HUES48 (cell line): ENCODE measurements at regions not wholly inside any gene's neighbourhood (a gene's known extent, or its start where the extent isn't known, plus 50 kb on each side); places are given as distances from the start of the nearest gene placed in this dataset.

Source experiments
- H3K27ac ChIP-seq: one replicate; pipeline ENCODE4 v1.7.0; 2013; ENCODE audit warnings: low read depth, low read length, inconsistent platforms
- H3K27me3 ChIP-seq: 2 replicates; pipeline ENCODE4 v1.6.1; 2013; ENCODE audit warnings: mild to moderate bottlenecking, low read length; ENCODE audit not compliant: control insufficient read depth, insufficient read depth
- H3K36me3 ChIP-seq: 2 replicates; pipeline ENCODE4 v1.6.1; 2013; ENCODE audit warnings: low read length; ENCODE audit not compliant: control insufficient read depth, insufficient read depth
- H3K4me1 ChIP-seq: 2 replicates; pipeline ENCODE4 v1.6.1; 2013; ENCODE audit warnings: mild to moderate bottlenecking, low read length; ENCODE audit not compliant: control insufficient read depth, insufficient read depth
- H3K4me3 ChIP-seq: 2 replicates; pipeline ENCODE4 v1.5.1; 2013; ENCODE audit warnings: mild to moderate bottlenecking, low read depth, low read length
- H3K9ac ChIP-seq: 2 replicates; pipeline ENCODE4 v1.6.1; 2013; ENCODE audit warnings: mild to moderate bottlenecking, low read depth, low read length, moderate library complexity
- H3K9me3 ChIP-seq: 2 replicates; pipeline ENCODE4 v1.6.1; 2013; ENCODE audit warnings: low read length; ENCODE audit not compliant: control insufficient read depth, insufficient read depth

GRCh38 chr14:49467091-49467490 lies 119.1 kb downstream of the RPS29 start:
- Histone ChIP-seq H3K9me3 (no peaks in the 10 kb centered on the region), H3K9ac (no peak overlapping the region), H3K4me1 (peaks cover 15% of the 10 kb centered on the region), H3K27me3 (no peaks in the 10 kb centered on the region), H3K4me3 (no peak overlapping the region), H3K27ac (no peak overlapping the region), H3K36me3 (no peaks in the 10 kb centered on the region)

- Histone ChIP-seq H3K27ac (no peak overlapping the region), H3K9ac (no peak overlapping the region), H3K4me1 (peaks cover 15% of the 10 kb centered on the region), H3K9me3 (no peaks in the 10 kb centered on the region), H3K4me3 (no peak overlapping the region), H3K36me3 (no peaks in the 10 kb centered on the region), H3K27me3 (no peaks in the 10 kb centered on the region)
Measured at GRCh38 chr14:49464885-49465284, 121.3 kb downstream of the RPS29 start.

- no peak overlapping the region for H3K4me3 ChIP-seq
- H3K9ac ChIP-seq: no peak overlapping the region
- H3K36me3 ChIP-seq: no peaks in the 10 kb centered on the region
- no peaks in the 10 kb centered on the region for H3K27me3 ChIP-seq
- peaks cover 8% of the 10 kb centered on the region for H3K4me1 ChIP-seq
- H3K9me3 ChIP-seq: no peaks in the 10 kb centered on the region
- no peak overlapping the region for H3K27ac ChIP-seq
Measured at GRCh38 chr14:49463146-49463545, 123.0 kb downstream of the RPS29 start.

DNA sequence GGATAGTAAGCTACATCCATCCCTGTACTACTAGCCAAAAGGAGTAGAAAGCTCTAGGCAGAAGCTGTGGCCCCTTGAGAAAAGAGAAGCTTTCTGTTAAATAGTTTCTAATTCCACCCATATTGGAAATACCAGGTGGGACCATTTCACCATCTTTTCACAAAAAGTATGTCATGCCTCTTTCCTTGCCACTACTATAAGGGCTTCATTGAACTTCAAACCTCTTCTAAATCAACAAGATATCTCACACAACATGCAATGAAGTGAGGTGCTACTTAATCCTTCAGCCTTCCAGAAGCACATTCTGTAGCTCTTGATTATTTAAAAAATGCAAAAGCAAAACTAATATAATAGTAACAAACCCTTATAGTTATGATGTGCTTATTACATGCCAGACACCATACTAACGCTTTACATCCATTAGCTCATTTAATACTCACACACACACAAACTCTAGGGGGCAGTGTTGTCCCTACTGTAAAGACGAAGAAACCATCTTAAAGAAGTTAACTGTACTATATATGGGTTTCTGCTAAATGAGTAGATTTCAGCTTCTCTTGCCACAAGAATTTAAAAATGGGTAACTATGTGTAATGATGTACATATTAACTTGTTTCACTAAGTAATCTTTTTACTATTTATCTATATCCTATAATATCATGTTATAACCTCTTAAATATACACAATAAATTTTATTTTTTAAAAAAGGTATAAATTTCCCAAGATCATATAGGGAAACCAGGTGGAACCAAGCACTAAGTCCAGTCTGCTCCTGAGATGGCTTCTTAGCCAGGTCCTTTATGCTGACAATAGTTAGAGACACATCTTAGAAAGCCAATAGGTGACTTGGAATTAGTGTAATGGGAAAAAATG lies 124.4 kb downstream of the RPS29 start:
- H3K27ac ChIP-seq: no peak overlapping the region
- peaks cover 8% of the 10 kb centered on the region for H3K4me1 ChIP-seq
- no peaks in the 10 kb centered on the region for H3K36me3 ChIP-seq
- H3K27me3 ChIP-seq: no peaks in the 10 kb centered on the region
- H3K4me3 ChIP-seq: no peak overlapping the region
- no peaks in the 10 kb centered on the region for H3K9me3 ChIP-seq
- H3K9ac ChIP-seq: no peak overlapping the region

- Histone ChIP-seq H3K4me3 (no peak overlapping the region), H3K27ac (no peak overlapping the region), H3K36me3 (no peaks in the 10 kb centered on the region), H3K9ac (no peak overlapping the region), H3K27me3 (no peaks in the 10 kb centered on the region), H3K9me3 (no peaks in the 10 kb centered on the region), H3K4me1 (peaks cover 8% of the 10 kb centered on the region)
Measured at GRCh38 chr14:49460662-49461061, 125.5 kb downstream of the RPS29 start.

- H3K36me3 ChIP-seq: no peaks in the 10 kb centered on the region
Measured at GRCh38 chr14:49456589-49456988, 129.6 kb downstream of the RPS29 start.

DNA sequence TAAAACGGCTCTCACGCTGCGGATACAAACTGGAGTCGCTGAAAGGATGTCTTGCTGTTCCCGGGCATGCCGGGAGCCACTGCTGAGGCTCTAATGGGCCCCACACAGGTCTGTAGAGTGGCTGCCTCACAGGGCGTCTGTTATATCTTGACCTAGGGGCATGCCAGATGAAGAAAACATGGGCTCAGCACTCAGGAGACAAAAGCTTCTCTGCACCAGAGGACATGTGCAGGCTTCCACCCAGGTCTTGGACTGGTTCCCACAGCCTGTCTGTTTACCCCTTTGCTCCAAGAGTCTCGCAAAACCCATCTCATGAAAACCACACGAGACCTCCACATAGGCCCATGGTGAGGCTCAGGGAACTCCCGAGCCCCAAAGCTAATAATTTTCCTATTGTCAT lies 134.2 kb downstream of the RPS29 start:
- Histone ChIP-seq H3K9me3 (no peaks in the 10 kb centered on the region), H3K27ac (no peak overlapping the region), H3K36me3 (no peaks in the 10 kb centered on the region), H3K4me1 (peaks cover 11% of the 10 kb centered on the region), H3K9ac (no peak overlapping the region), H3K27me3 (no peaks in the 10 kb centered on the region), H3K4me3 (no peak overlapping the region)

More at GRCh38 chr14:49456589-49456988, 129.6 kb downstream of the RPS29 start:
- Histone ChIP-seq H3K9ac (no peak overlapping the region), H3K27ac (no peak overlapping the region), H3K4me1 (no peaks in the 10 kb centered on the region), H3K4me3 (no peak overlapping the region), H3K9me3 (no peaks in the 10 kb centered on the region), H3K27me3 (no peaks in the 10 kb centered on the region)

DNA sequence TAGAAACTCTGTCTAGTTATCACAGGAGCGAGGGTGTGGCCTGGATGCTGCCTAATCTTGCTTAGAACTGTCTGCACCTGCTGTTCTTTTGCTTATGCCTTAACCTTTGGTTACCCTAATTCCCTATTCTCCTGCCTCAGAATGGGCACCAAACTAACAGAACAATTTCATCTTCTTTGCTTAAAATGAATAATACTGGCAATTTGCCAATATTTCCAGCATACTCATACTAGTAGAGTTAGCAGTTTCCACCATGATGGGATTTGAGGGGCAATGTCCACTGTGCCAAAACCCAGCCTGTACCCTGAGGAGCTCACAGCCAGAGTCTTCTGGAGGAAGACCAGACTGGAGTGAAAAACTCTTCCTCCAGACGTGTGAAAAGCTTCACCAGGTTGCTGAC lies 136.4 kb downstream of the RPS29 start:
- Histone ChIP-seq H3K27me3 (no peaks in the 10 kb centered on the region), H3K36me3 (no peaks in the 10 kb centered on the region), H3K9me3 (no peaks in the 10 kb centered on the region), H3K4me3 (no peak overlapping the region), H3K9ac (no peak overlapping the region), H3K4me1 (peaks cover 29% of the 10 kb centered on the region), H3K27ac (no peak overlapping the region)

DNA sequence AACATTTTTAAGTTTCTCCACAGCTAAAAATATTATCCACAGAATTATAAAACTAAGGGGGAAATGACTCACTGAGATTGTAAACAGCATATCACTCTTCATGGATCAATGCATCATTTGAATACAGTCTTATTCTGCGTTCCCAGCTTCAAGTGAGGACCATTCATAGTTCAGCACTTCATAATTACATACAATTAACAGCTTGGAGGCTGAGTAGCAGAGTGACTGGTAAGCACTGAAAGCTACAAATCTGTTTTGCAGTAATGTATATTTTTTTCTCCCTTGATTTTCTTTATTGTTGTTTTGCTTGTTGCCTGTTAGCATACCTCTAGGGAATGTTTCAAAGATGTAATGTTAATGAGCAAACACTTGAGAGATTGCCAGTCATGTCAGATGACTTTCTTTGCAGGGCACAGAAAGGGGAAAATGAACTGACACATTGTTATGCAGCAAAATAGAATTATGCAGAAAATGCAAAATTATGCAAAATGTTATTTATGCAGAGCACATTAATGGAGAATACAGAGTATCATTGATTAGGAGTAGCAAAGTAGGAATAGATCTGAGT lies 138.6 kb downstream of the RPS29 start:
- Histone ChIP-seq H3K27me3 (no peaks in the 10 kb centered on the region), H3K4me3 (no peak overlapping the region), H3K4me1 (peaks cover 29% of the 10 kb centered on the region), H3K27ac (no peak overlapping the region), H3K9ac (no peak overlapping the region), H3K36me3 (no peaks in the 10 kb centered on the region), H3K9me3 (no peaks in the 10 kb centered on the region)

- H3K27me3 ChIP-seq: no peaks in the 10 kb centered on the region
- H3K4me3 ChIP-seq: no peak overlapping the region
- no peaks in the 10 kb centered on the region for H3K9me3 ChIP-seq
- H3K27ac ChIP-seq: no peak overlapping the region
- peaks cover 29% of the 10 kb centered on the region for H3K4me1 ChIP-seq
- no peak overlapping the region for H3K9ac ChIP-seq
- H3K36me3 ChIP-seq: no peaks in the 10 kb centered on the region
Measured at GRCh38 chr14:49446801-49447200, 139.4 kb downstream of the RPS29 start.

- H3K4me3 ChIP-seq: no peak overlapping the region
- no peaks in the 10 kb centered on the region for H3K27me3 ChIP-seq
- H3K4me1 ChIP-seq: no peaks in the 10 kb centered on the region
- H3K9me3 ChIP-seq: no peaks in the 10 kb centered on the region
- H3K9ac ChIP-seq: no peak overlapping the region
- H3K36me3 ChIP-seq: no peaks in the 10 kb centered on the region
- H3K27ac ChIP-seq: no peak overlapping the region
Measured at GRCh38 chr14:49438256-49438770, 147.9 kb downstream of the RPS29 start.
